ENCODE measurements at regions not wholly inside any gene's neighbourhood (a gene's known extent, or its start where the extent isn't known, plus 50 kb on each side); places are given as distances from the start of the nearest gene placed in this dataset.
"Not testable (repeated sequence)": the region's sequence is repeated elsewhere in the genome, so short reads cannot be mapped to it uniquely, and the experiment has no call there.

DNA sequence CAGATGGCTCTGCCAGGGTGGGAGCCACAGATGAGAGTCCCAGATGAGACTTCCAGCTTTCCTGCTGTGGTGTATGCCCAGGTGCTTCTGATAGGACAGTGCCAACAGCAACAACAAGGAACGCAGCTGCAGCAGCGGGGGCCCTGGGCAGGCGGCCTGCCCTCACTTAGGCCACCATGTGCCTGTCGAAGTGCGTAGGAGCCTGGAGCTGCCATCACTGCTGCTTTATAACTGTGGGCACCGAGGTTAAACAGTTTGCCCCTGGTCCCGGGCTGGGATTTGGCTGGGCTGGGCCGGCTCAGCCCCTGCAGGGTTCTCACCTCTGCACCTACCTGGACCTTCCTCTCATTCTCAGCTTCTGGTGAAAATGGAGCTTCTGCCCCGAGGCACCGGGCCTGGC, 54.4 kb upstream of the LRPAP1 start:
- not testable (repeated sequence) for H3K27me3 Mint-ChIP-seq (ENCODE audit: insufficient read depth); H3K36me3 Mint-ChIP-seq (ENCODE audit: low read depth); DNase-seq; H3K27ac ChIP-seq (ENCODE audit: low read depth, low read length); H3K4me1 Mint-ChIP-seq; H3K4me1 ChIP-seq (ENCODE audit: control insufficient read depth, insufficient read depth, low read length); H3K9me3 Mint-ChIP-seq; H3K27me3 ChIP-seq (ENCODE audit: control insufficient read depth, insufficient read depth, low read length, poor library complexity, severe bottlenecking); H3K27ac Mint-ChIP-seq; H3K36me3 ChIP-seq (ENCODE audit: control insufficient read depth, insufficient read depth, low read length); H3K4me3 ChIP-seq (ENCODE audit: low read length); H3K9me3 ChIP-seq (ENCODE audit: control insufficient read depth, low read length); H3K4me3 Mint-ChIP-seq; H3K9ac ChIP-seq (ENCODE audit: extremely low read depth, low read length, poor library complexity, severe bottlenecking)
- WGBS, 2 experiments (ENCODE audit: insufficient coverage in 1 of 2, insufficient read length in 1 of 2) = 86 to 95% methylated on average over 7 to 10 of the region's 10 CpGs

DNA sequence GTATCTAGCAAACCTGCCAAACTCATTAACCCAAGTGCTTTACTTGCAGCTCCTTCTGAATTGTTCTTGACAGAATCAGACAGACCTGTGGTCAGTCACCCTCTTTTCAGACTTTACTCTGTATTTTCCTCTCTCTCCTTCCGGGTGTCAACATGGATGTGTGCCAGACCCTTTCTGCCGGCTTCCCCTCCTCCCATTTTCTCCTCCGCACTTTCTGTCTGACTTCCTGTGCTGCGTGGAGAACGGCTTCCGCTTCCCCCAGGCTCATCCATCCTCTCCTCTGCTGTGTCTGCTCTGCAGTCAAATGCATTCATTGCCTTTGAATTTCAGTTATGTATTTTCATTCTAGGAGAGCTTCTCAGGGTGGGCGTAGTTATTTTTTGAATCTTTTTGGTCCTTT, 53.3 kb upstream of the LRPAP1 start:
- not testable (repeated sequence) for H3K9me3 ChIP-seq (ENCODE audit: control insufficient read depth, low read length); H3K4me1 Mint-ChIP-seq; H3K9ac ChIP-seq (ENCODE audit: extremely low read depth, low read length, poor library complexity, severe bottlenecking); H3K36me3 ChIP-seq (ENCODE audit: control insufficient read depth, insufficient read depth, low read length); H3K27ac Mint-ChIP-seq; H3K27ac ChIP-seq (ENCODE audit: low read depth, low read length); H3K9me3 Mint-ChIP-seq; H3K36me3 Mint-ChIP-seq (ENCODE audit: low read depth); H3K27me3 ChIP-seq (ENCODE audit: control insufficient read depth, insufficient read depth, low read length, poor library complexity, severe bottlenecking); H3K4me3 Mint-ChIP-seq; H3K27me3 Mint-ChIP-seq (ENCODE audit: insufficient read depth); H3K4me1 ChIP-seq (ENCODE audit: control insufficient read depth, insufficient read depth, low read length); DNase-seq; H3K4me3 ChIP-seq (ENCODE audit: low read length)
- WGBS, 2 experiments (ENCODE audit: insufficient coverage in 1 of 2, insufficient read length in 1 of 2) = 85 to 89% methylated on average over 1 to 5 of the region's 7 CpGs

DNA sequence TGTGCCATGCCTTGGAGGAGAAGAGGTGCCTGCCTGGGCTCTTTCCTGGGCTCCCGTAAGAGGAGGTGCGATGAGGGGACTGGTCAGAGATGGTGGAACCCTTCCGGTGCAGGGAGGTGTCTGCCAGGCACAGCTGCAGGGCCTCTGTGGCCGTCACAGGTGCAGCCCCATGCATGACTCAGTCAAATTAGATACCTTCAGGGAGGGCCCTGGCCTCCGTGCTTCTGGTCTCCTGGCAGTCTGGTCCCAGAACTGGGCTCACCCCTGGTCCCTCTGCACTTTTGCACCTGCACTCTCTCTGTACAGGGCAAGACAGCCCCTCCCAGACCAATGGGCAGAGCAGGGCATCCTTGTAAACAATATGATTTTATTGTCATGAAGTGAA, 49.9 kb upstream of the LRPAP1 start:
- Mint-ChIP-seq H3K36me3 (ENCODE audit: low read depth) (no peaks in the 10 kb centered on the region), H3K4me3 (no peak overlapping the region), H3K27ac (no peak overlapping the region), H3K4me1 (no peaks in the 10 kb centered on the region), H3K27me3 (ENCODE audit: insufficient read depth) (peaks cover 3% of the 10 kb centered on the region), H3K9me3 (no peaks in the 10 kb centered on the region)
- DNase-seq = no peak
- no peaks in the 10 kb centered on the region for H3K36me3 ChIP-seq (ENCODE audit: control insufficient read depth, insufficient read depth, low read length)
- H3K9ac ChIP-seq (ENCODE audit: extremely low read depth, low read length, poor library complexity, severe bottlenecking) = no peak overlapping the region
- no peaks in the 10 kb centered on the region for H3K4me1 ChIP-seq (ENCODE audit: control insufficient read depth, insufficient read depth, low read length)
- WGBS, 2 experiments (ENCODE audit: insufficient coverage in 1 of 2, insufficient read length in 1 of 2) = 93% methylated on average over 5 of the region's 5 CpGs; no CpG with 5 or more reads in 1 of the 2 experiments
- H3K27me3 ChIP-seq (ENCODE audit: control insufficient read depth, insufficient read depth, low read length, poor library complexity, severe bottlenecking) = no peaks in the 10 kb centered on the region
- H3K27ac ChIP-seq (ENCODE audit: low read depth, low read length) = no peak overlapping the region
- no peaks in the 10 kb centered on the region for H3K9me3 ChIP-seq (ENCODE audit: control insufficient read depth, low read length)
- TF ChIP-seq, protein P1, sequence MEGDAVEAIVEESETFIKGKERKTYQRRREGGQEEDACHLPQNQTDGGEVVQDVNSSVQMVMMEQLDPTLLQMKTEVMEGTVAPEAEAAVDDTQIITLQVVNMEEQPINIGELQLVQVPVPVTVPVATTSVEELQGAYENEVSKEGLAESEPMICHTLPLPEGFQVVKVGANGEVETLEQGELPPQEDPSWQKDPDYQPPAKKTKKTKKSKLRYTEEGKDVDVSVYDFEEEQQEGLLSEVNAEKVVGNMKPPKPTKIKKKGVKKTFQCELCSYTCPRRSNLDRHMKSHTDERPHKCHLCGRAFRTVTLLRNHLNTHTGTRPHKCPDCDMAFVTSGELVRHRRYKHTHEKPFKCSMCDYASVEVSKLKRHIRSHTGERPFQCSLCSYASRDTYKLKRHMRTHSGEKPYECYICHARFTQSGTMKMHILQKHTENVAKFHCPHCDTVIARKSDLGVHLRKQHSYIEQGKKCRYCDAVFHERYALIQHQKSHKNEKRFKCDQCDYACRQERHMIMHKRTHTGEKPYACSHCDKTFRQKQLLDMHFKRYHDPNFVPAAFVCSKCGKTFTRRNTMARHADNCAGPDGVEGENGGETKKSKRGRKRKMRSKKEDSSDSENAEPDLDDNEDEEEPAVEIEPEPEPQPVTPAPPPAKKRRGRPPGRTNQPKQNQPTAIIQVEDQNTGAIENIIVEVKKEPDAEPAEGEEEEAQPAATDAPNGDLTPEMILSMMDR (conservative IDR thresholded peaks at IDR 0.05) = no peak
- no peak overlapping the region for H3K4me3 ChIP-seq (ENCODE audit: low read length)

All from endodermal cell (in vitro differentiated cells).